Motor neuron (in vitro differentiated cells): ENCODE measurements at regions not wholly inside any gene's neighbourhood (a gene's known extent, or its start where the extent isn't known, plus 50 kb on each side); places are given as distances from the start of the nearest gene placed in this dataset.
"Not testable (repeated sequence)": the region's sequence is repeated elsewhere in the genome, so short reads cannot be mapped to it uniquely, and the experiment has no call there.

Experiments used
- ATAC-seq, 8 experiments: fragments of 200-7000 bp; cut with Tn5 transposase; replicated peaks in 6 of 8; 2 replicates each; pipeline ENCODE4 v1.8.0; 2021; ENCODE audit warnings: mild to moderate bottlenecking in 8 of 8, moderate library complexity in 8 of 8
- H3K27ac ChIP-seq, 2 donors: fragments of 250-450 bp; sonication (Bioruptor Pico); 2 replicates each; pipeline ENCODE4 v1.9.0; 2021; ENCODE audit warnings: antibody characterized with exemption in 2 of 2, mild to moderate bottlenecking in 2 of 2, moderate library complexity in 1 of 2
- H3K4me1 ChIP-seq, 2 donors: fragments of 250-450 bp; sonication (Bioruptor Pico); replicated peaks in 1 of 2; 2 replicates each; pipeline ENCODE4 v1.6.1; 2021; ENCODE audit warnings: antibody characterized with exemption in 2 of 2, mild to moderate bottlenecking in 2 of 2, moderate library complexity in 1 of 2
- H3K4me3 ChIP-seq, 5 donors: fragments of 250-450 bp; sonication (Bioruptor Pico); 2 replicates each; pipeline ENCODE4 v1.9.0; 2021; ENCODE audit warnings: antibody characterized with exemption in 5 of 5, mild to moderate bottlenecking in 5 of 5, moderate library complexity in 4 of 5
- WGBS, 10 experiments: fragments of 450-650 bp; shearing (Covaris generic); methylation state at CpG; one replicate each; pipeline ENCODE4 v1.0.0; 2022; 5-methylcytosine and 5-hydroxymethylcytosine counted together
- in situ Hi-C, 9 experiments: fragments of 400-800 bp; cut with MboI; loops; one replicate each; pipeline ENCODE4 v1.15.0; 2021; ENCODE audit warnings: low sequenced_read_pairs in 9 of 9, low pct_unique_long_range_greater_than_20kb in 2 of 9; ENCODE audit not compliant: unreplicated experiment in 9 of 9

GRCh38 chr5:8828596-8829322 lies 717.1 kb downstream of the SEMA5A start:
- peaks cover 8 to 10% of the 10 kb centered on the region in 2 donors for H3K4me1 ChIP-seq
- ATAC-seq: peak in 1 of 8 experiments; percentile 5
- no peak overlapping the region for H3K27ac ChIP-seq
- H3K4me3 ChIP-seq: no peak overlapping the region
- 80 to 100% (median 100%) methylated on average over 1 to 2 of the region's 2 CpGs; no CpG with 5 or more reads in 5 of the 10 experiments for WGBS, 10 experiments
- in situ Hi-C loops: no loop called here

DNA sequence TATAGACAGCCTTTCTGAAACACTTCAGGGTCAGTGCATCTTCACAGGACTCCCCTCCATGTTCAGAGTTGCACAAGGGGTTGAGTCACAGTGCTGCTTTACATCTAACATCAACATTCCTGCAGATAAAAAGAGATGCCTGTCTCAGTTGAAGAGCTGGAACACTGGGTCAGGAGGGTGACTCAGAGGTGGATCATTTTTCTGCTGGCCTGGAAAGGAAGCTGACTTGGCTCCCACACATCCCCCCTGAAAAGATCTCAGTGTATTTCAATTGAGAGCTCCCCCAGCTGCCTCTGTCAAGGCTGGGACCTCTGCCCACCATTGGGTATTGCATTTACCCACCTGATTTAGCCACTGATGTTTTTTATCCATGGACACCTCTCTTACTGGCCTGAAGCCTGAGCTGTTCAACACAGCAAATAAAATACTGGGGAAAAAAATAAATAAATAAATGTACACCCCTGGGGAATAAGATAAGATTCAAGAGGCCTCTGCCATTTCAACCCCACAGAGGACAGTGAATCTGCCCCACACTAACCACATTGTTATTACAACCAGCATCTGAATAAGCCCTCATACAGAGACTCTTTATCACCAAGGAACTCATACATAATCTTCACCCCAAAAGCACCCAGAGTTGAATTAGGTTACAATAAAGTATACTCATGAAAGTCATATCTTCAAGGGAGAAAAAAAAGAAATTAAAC lies 716.4 kb downstream of the SEMA5A start:
- no peak overlapping the region for H3K4me3 ChIP-seq
- in situ Hi-C loops: no loop called here
- H3K4me1 ChIP-seq: peaks cover 3 to 5% of the 10 kb centered on the region in 2 donors
- ATAC-seq: peak; percentile 54 to 92 (median 89)
- no peak overlapping the region for H3K27ac ChIP-seq

DNA sequence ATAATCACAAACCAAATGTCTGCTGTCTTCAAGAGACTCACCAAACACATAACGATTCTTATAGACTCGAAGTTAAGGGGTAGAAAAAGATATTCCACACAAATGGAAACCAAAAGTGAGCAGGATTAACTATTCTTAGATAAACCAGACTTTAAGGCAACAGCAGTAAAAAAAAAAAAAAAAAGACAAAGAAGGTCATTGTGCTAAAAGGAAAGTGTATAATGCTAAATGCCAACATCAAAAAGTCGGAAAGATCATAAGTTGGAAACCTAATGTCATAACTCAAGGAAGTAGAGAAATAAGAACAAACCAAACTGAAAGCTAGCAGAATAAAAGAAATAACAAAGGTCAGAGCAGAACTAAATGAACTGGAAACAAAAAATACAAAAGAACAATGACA lies 714.6 kb downstream of the SEMA5A start:
- H3K27ac ChIP-seq: no peak overlapping the region
- in situ Hi-C loops: no loop called here
- no peak for ATAC-seq
- peaks cover 0 to 5% of the 10 kb centered on the region in 2 donors for H3K4me1 ChIP-seq
- 56 to 89% (median 78%) methylated on average over 2 to 3 of the region's 3 CpGs for WGBS, 10 experiments
- H3K4me3 ChIP-seq: no peak overlapping the region

- Histone ChIP-seq H3K4me3 (no peak overlapping the region), H3K27ac (no peak overlapping the region), H3K4me1 (peaks cover 0 to 5% of the 10 kb centered on the region in 2 donors)
- whole genome bisulfite sequencing, 10 experiments: 0 to 100% (median 75%) methylated on average over 1 of the region's 1 CpG; no CpG with 5 or more reads in 4 of the 10 experiments
- no peak for ATAC-seq
- in situ Hi-C loops: no loop called here
These were observed 714.0 kb downstream of the SEMA5A start for GRCh38 chr5:8831854-8832253.

DNA sequence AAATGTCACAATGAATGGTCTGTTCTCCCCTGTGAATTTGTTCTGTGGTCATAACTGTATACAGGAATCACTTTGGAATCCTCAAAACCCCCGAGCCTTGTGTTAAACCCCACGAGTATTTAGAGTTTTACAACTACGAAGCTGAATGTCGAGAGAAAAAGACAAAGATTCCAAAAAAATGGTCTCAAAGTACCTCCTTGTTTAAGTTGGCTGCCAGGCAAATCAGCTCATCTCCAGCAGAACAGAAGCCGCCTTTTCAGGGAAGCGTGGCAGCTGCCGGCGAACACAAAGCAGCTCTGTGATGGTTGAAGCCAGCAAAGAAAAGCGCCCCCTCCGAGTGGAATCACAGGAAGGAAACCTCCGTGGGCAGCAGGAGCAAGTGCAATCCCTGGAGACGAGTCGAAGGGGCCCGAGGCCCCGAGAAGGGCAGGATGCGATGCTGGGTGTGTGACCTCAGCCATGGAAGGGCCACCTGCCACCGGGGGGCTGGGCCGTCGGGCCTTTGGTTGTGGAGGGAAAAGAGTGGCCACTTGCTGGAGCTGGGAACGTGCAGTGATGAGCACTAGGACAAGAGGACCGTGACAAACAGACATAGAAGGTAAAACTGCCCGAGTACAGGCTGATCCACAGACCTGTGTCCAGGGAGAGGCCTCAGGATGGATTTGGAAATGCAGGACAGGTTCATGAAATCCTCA lies 706.4 kb downstream of the SEMA5A start:
- peaks cover 18% of the 10 kb centered on the region in 2 donors for H3K4me1 ChIP-seq
- 40 to 94% (median 83%) methylated on average over 1 to 19 of the region's 22 CpGs; no CpG with 5 or more reads in 1 of the 10 experiments for WGBS, 10 experiments

GRCh38 chr5:8840237-8840636 lies 705.6 kb downstream of the SEMA5A start:
- 84 to 100% (median 96%) methylated on average over 1 to 11 of the region's 39 CpGs; no CpG with 5 or more reads in 5 of the 10 experiments for WGBS, 10 experiments
- no peak overlapping the region for H3K4me3 ChIP-seq
- in situ Hi-C loops: no loop called here
- peaks cover 18 to 19% of the 10 kb centered on the region in 2 donors for H3K4me1 ChIP-seq
- ATAC-seq: no peak
- no peak overlapping the region for H3K27ac ChIP-seq

More for the DNA sequence above, 706.4 kb downstream of the SEMA5A start:
- Histone ChIP-seq H3K27ac (no peak overlapping the region), H3K4me3 (no peak overlapping the region)
- ATAC-seq: no peak
- in situ Hi-C loops: no loop called here

GRCh38 chr5:8840746-8841145 lies 705.1 kb downstream of the SEMA5A start:
- H3K27ac ChIP-seq, ATAC-seq, in situ Hi-C loops, H3K4me3 ChIP-seq: not testable (repeated sequence)
- peaks cover 18 to 19% of the 10 kb centered on the region in 2 donors for H3K4me1 ChIP-seq
- WGBS, 10 experiments: 40 to 100% (median 92%) methylated on average over 1 to 7 of the region's 8 CpGs; no CpG with 5 or more reads in 4 of the 10 experiments

DNA sequence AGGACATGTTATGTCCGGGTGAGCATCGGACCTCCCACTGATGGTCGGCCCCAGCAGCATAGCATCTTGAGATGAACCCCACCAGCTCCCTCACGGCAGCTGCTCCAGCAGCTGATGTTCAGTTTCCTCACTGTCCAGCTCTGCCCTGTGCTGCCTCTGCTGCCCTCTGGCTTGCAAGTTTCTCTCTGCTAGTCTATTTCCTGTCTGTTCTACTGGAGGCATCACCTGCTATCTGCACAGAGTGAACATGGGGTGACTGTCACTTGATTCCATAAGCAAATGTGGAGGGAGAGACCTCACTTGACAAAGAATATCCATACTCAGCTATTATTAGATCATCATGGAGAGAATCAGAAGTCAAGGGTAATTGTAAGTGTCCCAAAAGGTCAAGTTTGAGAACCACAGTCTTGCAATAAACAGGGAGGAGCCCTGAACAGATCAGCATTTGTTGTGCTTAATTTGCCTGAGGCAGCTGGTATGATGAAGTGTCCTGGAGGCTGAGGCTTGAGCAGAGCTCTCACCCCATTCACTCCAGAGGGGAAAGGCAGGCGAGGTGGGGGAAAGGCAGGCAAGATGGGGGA lies 702.8 kb downstream of the SEMA5A start:
- H3K4me3 ChIP-seq: peak overlapping the region in 1 of 5 donors; percentile 4
- 77 to 100% (median 94%) methylated on average over 1 to 4 of the region's 5 CpGs; no CpG with 5 or more reads in 3 of the 10 experiments for WGBS, 10 experiments
- in situ Hi-C loops: no loop called here
- ATAC-seq: peak; percentile 38 to 80 (median 64)
- peak overlapping the region in 1 of 2 donors; percentile 57 for H3K27ac ChIP-seq
- H3K4me1 ChIP-seq: peaks cover 18 to 19% of the 10 kb centered on the region in 2 donors

DNA sequence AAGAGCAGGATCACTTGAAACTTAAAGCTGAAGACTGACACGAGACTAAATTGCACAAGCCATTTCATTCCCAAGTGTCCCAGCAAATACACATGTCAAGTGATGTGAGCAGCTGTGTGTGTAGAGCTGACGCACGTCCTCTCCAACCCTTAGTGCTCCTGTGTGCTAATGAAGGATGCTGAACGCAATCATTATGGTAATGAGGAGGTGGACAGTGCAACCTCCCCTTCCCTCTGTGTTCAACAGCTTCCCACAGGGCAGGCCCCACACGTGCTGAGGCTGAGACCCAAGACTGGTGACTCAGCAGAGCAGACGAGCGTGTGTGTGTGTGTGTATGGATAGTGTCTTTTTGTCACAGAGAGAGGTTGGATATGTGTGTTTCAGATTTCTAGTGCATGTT lies 702.1 kb downstream of the SEMA5A start:
- WGBS, 10 experiments: 0 to 60% (median 11%) methylated on average over 1 to 6 of the region's 7 CpGs; no CpG with 5 or more reads in 1 of the 10 experiments
- in situ Hi-C loops: no loop called here
- H3K4me1 ChIP-seq: peaks cover 18 to 19% of the 10 kb centered on the region in 2 donors
- peak overlapping the region in 1 of 5 donors; percentile 4 for H3K4me3 ChIP-seq
- peak overlapping the region in 1 of 2 donors; percentile 57 for H3K27ac ChIP-seq
- peak; percentile 90 to 99 (median 97) for ATAC-seq

DNA sequence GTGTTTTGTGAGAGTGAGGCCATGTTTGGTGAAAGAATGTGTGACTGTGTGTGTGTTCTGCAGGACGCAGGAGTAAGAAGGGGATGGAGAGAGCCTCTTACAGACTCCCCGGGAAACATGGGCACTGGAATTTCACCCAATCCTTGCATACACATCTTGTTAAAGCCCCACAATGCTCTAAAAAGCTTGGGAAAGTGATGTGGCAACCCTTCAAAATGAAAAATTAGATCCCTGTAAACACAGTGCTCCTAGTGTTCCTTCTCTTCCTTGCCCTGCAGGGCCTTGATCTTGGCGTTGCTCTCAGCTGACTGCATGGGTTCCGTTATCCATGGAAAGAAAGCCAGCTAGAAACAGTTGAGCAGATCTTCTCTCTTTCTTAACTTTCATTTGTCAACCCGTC lies 701.7 kb downstream of the SEMA5A start:
- in situ Hi-C loops: no loop called here
- Histone ChIP-seq H3K4me1 (peaks cover 18 to 19% of the 10 kb centered on the region in 2 donors), H3K27ac (peak overlapping the region in 1 of 2 donors; percentile 26), H3K4me3 (no peak overlapping the region)
- ATAC-seq: peak; percentile 2 to 46 (median 27)
- 20 to 83% (median 58%) methylated on average over 1 to 5 of the region's 5 CpGs; no CpG with 5 or more reads in 2 of the 10 experiments for WGBS, 10 experiments

DNA sequence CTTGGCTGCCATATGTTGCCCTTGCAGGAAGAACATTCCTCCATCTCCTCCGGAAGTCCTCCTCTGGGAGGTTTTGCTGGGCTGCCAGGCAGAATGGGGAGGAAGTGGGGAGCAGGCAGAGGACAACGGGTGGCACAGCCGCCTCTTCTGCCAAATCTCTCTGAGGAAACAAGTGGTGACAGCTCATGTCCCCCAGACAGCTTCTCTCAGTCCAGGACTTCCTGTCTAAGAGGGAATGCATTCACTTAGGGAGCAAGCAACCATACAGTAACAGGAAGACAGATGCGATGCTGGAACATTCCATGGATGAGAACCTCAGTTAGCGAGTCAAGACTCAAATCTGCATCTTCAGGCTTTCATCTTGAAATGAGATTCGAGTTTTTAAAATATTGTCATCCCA lies 701.0 kb downstream of the SEMA5A start:
- ATAC-seq: no peak
- WGBS, 10 experiments: 42 to 100% (median 92%) methylated on average over 1 to 5 of the region's 6 CpGs; no CpG with 5 or more reads in 1 of the 10 experiments
- peaks cover 18 to 19% of the 10 kb centered on the region in 2 donors for H3K4me1 ChIP-seq
- in situ Hi-C loops: no loop called here
- no peak overlapping the region for H3K4me3 ChIP-seq
- H3K27ac ChIP-seq: no peak overlapping the region

GRCh38 chr5:8845296-8845695 lies 700.6 kb downstream of the SEMA5A start:
- 20 to 93% (median 79%) methylated on average over 1 to 4 of the region's 5 CpGs for WGBS, 10 experiments
- ATAC-seq: no peak
- Histone ChIP-seq H3K27ac (no peak overlapping the region), H3K4me1 (peaks cover 18 to 19% of the 10 kb centered on the region in 2 donors), H3K4me3 (no peak overlapping the region)
- in situ Hi-C loops: no loop called here
